GM21515 (cell line): ENCODE measurements at regions not wholly inside any gene's neighbourhood (a gene's known extent, or its start where the extent isn't known, plus 50 kb on each side); places are given as distances from the start of the nearest gene placed in this dataset.
"Not testable (repeated sequence)": the region's sequence is repeated elsewhere in the genome, so short reads cannot be mapped to it uniquely, and the experiment has no call there.

Experiments
- ATAC-seq: cut with Tn5 transposase; IDR thresholded peaks from one replicate; pipeline ENCODE4 v1.9.1; 2021; ENCODE audit not compliant: unreplicated experiment

DNA sequence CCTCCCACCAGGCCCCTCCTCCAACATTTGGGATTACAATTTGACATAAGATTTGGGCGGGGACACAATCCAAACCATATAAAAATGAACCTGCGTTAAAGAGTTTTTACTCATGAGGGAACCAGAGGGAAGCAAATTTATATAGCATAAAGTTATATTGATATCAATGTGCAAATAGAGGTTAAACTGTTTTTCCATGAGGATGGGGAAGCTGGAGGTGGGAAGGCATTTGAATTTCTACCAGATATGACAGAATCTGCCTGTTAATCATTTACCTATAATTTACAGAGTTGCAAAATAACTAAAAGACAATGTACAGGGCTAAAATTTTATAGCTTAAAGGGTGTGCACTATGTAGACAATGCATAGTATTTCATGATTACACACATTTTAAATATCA lies 322.0 kb upstream of the FKBP1C start:
- no peak for ATAC-seq

DNA sequence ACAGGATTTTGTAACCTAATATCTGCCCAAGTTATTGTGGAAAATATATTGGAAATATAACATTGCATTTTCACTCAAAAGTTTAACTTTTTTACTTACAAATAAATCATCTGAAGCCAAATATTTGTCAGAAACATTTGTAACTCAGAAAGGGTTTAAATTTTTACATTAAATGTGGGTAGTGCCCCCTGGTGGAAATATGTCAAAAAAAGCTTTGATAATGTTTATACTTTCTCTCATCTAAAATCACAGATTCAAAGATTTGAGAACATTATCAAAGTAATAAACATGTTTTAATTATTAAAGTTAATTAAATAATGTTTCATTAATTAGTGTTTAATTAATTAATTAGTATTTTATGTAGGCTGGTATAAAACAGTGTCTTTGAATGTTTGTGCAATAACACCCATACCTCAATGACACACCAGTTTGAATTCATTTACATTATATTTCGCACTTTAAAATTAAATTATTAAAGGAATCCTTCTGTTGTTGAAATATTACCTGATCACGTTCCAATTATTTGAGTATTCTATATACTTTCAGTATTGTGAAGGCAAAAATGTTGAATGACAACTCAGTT lies 320.1 kb upstream of the FKBP1C start:
- no peak for ATAC-seq

DNA sequence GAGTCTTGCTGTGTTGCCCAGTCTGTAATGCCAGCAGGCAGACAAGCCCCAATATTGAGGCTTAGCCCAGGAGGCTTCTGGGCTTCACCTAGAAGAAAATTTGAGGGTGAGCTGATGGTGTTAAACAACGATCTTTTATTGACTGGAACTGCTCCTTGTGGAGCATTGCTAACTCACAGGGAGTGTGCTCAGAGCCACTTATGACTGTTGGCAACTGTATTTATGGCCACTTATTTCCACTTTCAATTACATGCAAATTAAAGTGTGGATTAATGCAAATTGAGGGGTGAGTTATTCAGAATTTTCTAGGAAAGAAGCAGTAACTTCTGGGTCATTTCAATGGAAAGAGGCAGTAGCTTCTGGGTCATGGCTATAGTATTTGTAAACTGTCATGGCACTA lies 317.2 kb upstream of the FKBP1C start:
- no peak for ATAC-seq

DNA sequence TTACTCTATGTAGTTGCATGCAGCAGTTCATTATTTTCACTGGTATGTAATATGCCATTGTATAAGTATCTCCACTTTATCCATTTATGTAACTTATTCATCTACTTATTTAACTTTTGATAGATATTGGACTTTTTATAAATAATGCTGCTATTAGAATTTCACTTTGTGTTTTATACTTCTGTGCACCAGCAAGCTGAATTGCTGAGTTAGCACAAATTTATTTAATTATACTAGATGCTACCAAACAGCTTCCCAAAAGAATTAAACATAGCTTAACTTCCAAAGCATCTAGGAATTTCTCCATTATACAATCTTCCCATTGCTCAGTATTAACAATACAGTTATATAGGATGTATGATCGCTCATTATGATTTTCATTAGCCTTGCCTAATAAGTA lies 308.0 kb upstream of the FKBP1C start:
- no peak for ATAC-seq

DNA sequence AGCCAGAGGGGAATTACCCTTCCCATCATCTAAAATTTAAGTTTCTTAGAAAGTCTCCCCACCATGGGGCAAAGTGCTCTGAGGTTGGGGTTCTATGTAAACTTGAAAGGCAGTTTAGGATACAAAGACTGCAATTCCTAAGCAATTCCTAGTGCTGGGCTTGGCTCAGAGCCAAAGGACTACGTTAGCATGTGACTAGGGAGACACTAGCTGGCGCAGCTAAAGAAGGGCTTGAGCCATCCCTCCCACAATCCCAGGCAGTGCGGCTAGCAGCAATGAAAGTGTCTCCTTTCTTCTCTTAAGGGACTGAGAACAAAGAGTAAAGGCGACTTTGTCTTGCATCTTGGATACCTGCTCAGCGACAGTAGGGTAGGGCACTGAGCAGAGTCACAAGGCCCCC lies 306.6 kb upstream of the FKBP1C start:
- no peak for ATAC-seq

DNA sequence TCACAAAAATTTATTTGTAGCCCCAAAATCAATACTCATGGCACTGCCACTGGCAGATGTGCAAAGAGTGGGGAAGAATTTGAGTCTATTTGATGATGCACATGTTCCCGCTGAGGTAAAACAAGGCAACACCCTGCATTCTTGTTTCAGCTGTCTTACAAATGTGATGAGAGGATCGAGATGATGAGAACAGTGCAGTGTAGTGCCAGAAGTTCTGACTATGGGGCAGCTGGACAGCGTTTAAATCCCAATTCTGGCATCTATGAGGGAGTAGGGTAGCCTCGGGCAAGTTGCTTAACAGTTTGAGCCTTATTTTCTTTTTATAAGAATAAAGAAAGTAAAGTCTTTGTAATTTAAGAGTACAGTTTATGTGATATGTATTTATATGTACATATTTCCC lies 296.7 kb upstream of the FKBP1C start:
- no peak for ATAC-seq

DNA sequence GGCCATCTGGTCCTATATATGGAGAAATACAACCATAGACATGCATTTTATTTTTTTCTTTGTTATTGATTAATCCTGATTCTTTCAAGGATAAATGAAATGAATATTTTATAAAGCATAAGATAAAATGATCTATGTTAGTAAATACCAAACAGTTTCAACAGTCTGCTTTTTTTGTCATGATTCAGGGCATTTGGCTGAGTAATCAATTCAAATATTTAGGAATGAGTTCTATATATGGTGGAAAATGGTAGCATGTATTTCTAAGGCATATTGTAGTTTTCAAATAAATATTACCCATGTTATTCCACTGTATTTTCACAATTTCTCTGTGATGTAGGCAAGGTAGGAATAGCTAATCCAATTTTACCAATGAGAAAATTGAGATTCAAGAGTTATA lies 287.5 kb upstream of the FKBP1C start:
- ATAC-seq, result no peak

DNA sequence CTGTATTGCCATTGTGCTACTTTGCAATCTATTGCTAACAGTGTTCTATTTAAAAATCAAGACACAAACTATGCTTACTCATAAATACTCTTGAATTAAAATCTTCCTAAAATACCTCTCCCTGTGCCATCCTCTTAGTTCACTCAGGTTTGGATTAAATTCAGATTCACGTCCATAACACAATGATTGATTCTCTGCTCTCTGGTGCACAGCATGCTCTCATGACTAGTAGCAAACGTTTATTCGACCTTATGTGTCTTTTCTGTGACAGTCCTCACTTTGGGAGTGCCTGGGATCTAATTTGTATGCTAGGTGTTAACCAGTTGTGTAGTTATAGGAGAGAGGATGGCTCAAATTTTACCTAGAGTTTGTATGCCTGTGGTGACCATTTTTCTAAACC lies 270.4 kb upstream of the FKBP1C start:
- ATAC-seq, result no peak

DNA sequence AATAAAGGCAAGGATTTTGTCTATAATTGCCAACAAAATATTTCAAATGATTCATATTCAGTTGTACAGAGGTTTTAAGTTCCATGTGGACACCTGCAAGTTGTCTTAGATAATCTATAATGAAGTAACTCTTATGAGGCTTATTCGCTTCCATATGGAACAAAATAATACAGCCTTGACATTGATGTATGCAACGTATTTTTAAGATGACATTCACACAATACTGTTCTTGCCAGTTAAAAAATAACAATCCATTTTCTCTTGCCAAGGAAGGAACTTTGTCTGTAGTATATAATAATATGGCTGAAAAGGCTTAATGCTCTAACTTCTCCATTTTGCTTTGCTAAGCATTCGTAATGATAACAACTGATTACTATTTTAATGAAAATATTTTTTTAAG lies 269.3 kb upstream of the FKBP1C start:
- no peak for ATAC-seq

DNA sequence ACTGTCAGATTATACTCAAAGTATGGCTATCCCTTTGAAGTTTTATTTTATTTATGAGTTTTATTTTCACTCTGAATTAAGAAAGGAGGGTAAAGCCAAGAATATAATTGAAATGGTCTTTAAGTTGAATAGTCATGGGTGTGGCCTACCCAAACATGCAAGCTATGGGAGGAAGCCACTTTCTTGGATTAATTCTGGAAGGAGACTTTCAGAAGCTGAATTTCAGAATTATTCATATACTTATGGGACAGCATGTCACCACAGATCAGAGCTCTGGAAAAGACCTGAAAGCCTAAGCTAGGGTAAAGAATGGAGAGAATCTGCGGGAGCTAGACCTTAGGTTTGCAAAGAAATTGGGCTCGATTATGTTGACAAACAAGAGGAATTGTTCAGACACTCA lies 242.4 kb upstream of the FKBP1C start:
- no peak for ATAC-seq

DNA sequence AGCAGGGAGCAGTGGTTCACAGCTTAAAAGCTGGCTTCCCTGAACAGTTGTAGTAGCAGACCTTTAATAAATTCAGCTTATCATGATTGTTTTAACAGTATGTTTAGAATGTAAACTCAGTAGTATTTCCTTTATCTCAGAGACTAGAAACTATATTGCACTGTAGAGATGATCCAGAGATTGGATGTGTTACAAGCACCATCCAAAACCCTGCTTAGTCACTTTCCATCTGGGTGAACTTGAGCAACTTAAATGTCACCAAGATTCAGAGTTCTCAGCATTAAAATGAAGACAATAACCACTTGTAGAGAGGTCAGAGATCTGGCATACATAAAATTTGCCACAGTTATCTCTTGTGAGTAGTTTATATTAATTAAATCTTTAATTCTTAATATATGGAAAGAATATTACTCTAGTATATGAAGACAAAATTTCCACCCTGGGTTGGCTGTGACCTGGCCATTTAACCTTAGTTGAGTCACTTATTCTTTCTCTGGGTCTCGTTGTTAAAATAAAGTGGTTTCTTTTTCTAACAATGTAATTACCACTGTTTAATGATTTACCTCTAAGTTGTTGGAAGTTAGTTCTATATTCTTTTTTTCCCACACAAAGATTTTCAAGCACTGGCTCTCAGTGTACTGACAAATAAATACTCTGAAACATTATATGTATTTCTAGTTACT lies 239.2 kb upstream of the FKBP1C start:
- no peak for ATAC-seq

DNA sequence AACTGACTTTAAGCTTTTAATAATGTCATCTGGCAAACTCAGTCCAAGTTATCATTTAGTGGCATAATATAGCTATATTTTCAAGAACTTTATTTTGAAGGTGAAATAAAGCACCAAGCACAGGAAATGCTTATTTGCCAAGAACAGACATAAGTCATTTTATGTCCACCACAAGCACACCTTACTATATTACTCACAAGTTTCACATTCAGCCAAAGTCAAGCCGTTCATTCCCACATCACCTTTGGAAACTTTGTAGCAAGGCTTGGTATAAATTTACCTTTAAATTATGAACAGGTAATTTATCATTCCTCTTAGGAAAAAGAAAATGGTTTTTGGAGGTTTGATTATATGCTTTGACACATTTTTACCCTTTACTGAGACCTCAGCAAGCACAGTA lies 236.8 kb upstream of the FKBP1C start:
- no peak for ATAC-seq

DNA sequence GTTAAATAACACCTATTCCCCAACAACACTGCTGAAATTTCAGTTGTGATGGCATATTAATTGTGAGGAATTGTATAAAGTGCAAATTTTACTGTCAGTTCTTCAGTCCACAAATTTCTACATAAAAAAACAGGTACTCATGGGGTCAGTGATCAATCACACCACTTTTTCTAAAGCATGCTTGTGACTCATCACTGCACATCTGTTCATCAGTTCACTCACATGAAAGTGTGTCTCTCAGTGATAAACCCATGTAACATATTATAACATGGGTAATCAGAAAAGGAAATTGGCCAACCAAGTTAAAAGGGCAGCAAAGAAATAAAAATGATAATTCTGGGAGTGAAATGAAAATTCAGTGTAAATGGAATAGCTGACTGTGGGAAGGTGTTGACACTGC lies 234.7 kb upstream of the FKBP1C start:
- no peak for ATAC-seq

DNA sequence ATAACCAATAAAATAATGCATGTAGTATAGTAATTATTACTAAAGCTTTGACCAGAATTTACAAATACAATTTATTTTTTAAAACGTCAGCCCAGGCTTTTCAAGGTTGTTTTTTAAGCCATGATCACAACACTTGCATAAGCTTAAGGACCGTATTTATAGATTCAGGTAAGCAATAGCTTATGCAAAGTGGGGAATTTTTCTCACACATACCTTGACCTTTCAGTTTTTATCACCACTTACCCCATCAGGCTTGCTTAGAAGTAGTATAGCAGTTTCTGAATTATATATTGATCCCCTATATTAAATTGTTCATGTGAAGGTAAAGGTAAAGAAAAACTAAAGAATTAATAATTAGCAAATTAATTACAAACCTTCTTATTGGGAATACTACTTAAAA lies 232.3 kb upstream of the FKBP1C start:
- ATAC-seq, result no peak

DNA sequence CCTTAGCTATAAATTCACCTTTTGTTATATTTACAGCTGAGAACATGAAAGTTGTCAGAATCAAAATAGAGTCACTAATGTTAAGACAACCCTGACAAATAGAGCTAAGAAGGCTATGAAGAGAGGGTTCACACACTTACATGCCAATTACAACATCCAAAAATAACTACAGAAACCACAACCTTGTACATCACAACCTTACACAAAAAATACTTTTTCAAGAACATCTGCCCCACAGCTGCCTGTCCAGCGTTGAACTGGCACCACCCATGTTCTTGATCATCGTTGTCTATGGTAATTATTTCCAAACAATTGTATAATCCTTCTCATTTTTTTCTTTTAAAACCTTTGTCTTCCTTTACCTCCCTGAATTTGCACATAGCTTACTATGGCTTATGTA lies 231.2 kb upstream of the FKBP1C start:
- no peak for ATAC-seq

DNA sequence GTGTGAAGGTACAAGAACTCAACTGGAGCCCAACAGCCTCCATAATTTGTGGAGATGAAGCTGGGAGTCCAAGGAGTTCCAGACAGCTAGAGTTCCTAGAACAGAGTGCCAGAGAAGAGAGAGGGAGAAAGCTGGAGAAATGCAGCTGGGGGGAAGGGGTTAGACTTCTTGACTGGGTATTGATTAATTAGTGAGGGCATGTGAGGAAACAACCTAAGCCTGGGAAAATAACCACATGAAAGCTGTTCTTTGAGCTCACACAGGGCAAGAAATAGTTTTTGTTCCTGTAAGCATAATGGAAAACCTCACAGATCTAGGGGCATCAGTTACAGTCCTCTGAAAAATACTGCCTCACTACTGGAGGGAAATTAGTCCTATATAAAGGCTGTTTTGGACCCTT lies 230.5 kb upstream of the FKBP1C start:
- no peak for ATAC-seq

DNA sequence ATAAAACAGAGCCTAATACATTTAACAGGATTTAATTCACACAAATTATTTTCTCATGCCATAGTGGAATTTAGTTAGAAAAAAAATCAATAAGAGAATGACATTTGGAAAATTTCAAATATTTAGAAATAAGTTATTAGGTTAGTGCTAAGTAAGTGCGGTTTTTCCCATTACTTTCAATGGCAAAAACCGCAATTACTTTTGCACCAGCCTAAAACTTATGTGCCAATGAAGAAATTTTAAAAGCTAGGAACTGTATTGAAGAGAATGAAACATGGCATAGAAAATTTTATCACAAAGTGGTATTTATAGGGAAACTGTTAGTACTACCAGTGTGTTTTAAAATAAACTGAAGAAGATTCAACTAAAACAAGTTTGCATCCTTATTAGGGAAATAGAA lies 228.3 kb upstream of the FKBP1C start:
- ATAC-seq, result no peak

DNA sequence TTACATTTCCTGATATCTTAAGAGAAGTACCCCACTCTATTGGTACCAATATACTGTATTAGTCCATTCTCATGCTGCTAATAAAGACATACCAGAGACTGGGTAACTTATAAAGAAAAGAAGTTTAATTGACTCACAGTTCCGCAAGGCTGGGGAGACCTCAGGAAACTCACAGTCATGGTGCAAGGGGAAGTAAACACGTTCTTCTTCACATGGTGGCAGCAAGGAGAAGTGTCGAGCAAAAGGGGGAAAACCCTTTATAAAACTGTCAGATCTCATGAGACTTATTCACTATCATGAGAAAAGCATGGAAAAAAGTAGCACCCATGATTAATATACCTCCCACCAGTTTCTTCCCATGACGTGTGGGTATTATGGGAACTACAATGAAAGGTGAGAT lies 219.6 kb upstream of the FKBP1C start:
- not testable (repeated sequence) for ATAC-seq

DNA sequence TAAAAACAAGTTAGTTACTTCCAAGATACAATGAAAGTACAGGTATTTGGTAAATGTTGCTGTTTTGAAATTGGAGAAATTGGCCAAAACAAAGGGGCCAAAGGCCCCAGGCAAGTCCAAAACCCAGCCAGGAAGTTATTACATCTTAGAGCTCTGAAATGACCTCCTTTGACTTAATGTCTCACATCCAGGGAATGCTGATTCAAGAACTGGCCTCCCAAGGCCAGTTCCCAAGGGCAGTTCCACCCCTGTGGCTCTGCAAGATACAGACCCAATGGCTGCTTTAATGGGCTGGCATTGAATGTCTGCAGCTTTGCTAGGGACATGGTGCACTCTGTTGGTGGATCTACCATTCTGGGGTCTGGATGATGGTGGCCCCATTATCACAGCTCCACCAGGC lies 217.3 kb upstream of the FKBP1C start:
- no peak for ATAC-seq

DNA sequence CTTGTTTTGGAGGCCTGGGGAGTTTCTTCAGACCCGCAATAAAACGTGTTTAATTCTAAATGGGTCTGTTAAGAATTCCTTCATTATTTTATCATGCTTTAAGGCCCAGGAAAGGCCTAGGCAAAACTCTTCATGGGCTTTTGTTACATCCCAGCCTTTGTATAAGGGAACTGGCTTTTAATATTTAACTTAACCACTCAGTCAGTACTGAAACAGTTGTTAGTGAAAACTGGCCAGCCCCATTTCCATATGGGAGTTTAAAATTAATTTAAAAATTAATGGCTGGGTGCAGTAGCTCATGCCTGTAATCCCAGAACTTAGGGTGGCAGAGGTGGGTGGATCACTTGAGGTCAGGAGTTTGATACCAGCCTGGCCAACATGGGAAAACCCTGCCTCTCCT lies 213.2 kb upstream of the FKBP1C start:
- no peak for ATAC-seq

DNA sequence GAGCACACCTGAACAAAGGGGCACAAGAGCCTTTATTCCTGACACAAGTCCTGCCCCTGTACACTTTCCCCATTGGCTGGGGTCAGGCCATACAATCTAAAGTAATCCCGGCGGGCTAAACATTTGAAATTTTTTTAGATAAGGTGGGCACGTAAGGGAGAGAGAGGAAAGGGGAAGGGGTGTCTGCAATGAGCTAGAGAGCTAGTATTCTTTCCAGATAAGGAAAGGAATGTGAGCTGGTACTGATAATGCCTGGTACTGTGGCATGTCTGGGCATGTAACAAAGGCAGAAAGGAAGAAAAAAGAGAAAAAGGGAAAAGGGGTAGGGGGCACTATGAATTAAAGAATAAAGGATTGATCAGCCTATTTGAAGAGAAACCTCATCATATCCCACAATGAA lies 212.0 kb upstream of the FKBP1C start:
- not testable (repeated sequence) for ATAC-seq

DNA sequence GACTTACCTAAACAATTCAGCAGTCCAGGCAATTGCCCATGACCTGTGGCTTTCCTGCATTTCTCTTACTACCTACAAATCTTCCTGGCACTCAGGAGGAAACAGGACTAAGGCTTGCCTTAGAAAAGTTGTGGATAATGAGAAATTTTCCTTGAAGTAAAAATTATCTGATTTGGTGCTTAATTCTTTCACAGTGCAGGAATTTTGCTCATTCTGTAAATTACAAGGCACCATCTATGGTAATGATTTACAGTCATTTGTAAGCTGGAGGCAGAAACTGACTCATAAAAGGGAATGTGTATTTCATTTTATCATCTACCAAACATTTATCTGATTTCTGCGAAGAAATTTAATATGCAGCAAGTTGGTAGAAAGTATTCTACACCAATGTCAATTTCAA lies 211.5 kb upstream of the FKBP1C start:
- no peak for ATAC-seq

DNA sequence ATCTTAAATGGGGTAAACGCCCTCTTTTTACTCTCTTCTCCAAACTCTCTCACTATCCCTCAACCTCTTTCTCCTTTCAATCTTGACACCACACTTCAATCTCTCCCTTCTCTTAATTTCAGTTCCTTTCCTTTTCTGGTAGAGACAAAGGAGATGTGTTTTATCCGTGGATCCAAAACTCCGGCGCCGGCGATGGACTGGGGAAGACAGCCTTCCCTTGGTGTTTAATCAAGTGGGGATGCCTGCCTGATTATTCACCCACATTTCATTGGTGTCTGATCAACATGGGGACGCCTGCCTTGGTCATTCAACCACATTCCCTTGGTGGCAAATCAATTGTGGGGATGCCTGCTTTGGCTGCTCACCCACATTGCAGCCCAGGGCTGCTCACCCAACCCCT lies 205.3 kb upstream of the FKBP1C start:
- ATAC-seq, result not testable (repeated sequence)
